GM23248 (cell line): ENCODE measurements at regions not wholly inside any gene's neighbourhood (a gene's known extent, or its start where the extent isn't known, plus 50 kb on each side); places are given as distances from the start of the nearest gene placed in this dataset.

Experiments used
- EZH2 ChIP-seq: fragments of 200-600 bp; sonication (generic); IDR thresholded peaks from 2 replicates; pipeline ENCODE4 v1.6.1; 2018; ENCODE audit warnings: antibody characterized with exemption, mild to moderate bottlenecking; ENCODE audit not compliant: insufficient read depth, poor library complexity, severe bottlenecking
- EZH2phosphoT487 ChIP-seq: fragments of 200-600 bp; sonication (generic); IDR thresholded peaks from 2 replicates; pipeline ENCODE4 v1.6.1; 2018; ENCODE audit warnings: antibody characterized with exemption, moderate library complexity, mild to moderate bottlenecking, low read depth; ENCODE audit not compliant: insufficient read depth

- TF ChIP-seq EZH2 = no peak
- no peak for TF ChIP-seq EZH2phosphoT487
Observed at GRCh38 chr2:147182260-147182659, 662.6 kb upstream of the ACVR2A start.
